ENCODE measurements at regions not wholly inside any gene's neighbourhood (a gene's known extent, or its start where the extent isn't known, plus 50 kb on each side); places are given as distances from the start of the nearest gene placed in this dataset.

DNA sequence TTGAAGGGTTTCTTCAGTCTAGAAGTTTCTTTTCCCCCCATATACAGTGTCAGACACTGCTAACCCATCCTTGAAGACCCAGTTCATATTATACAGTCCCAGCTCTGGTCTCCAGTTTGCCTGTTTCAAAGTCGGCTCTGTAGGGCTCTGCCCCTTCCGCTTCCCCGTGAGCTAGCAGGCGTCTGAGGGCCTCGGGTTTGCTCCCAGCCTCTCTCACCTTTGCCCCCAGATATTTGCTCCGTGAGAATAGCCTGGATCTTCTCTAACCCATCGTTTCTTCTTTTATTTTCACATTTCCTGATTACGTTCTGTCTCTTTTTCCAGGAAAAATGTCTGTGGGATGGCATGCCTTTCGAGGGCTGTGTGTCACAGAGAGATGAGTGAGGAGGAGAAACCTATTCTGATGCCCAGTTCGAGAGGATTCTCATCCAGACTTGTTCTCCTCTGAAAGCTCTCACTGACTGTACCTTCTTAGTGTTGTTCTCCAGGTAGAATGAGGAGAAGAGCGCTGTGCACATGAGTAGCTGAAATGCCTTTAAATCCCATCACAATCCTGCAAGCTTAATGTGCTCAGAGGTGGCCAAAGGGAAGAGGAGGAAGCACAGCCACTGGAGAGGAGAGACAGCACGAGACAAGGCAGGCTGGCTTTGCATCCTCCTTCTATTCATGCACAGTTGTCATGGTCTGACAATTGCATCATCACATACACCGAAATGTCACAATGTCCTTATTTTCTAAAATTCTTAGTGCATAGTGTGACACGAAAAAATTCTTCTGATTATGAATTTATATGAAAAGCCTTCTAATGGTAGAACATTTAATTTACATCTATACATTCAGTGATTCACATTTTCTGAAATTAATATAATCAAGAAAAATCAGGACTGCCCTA, 171.1 kb downstream of the FOXA2 start:
- TF ChIP-seq POLR2A (IDR thresholded peaks at IDR 0.05; ENCODE audit: low read depth, low read length) (no peak), TAF1 (IDR thresholded peaks at IDR 0.05; ENCODE audit: low read depth, low read length) (no peak)
